HepG2 (cell line): ENCODE measurements at regions not wholly inside any gene's neighbourhood (a gene's known extent, or its start where the extent isn't known, plus 50 kb on each side); places are given as distances from the start of the nearest gene placed in this dataset.

Experiments used
- ATAC-seq: fragments of 200-7000 bp; cut with Tn5 transposase; 3 replicates; pipeline ENCODE4 v1.9.1; 2020; ENCODE audit warnings: mild to moderate bottlenecking, moderate library complexity
- BruUV-seq: library from RNA; stranded (reverse); fragments of 400-500 nt; replicated peaks from 2 replicates; lab custom pipeline; 2021; lab: Mats Ljungman, UMichigan
- CTCF ChIA-PET: fragments of 300-600 bp; formaldehyde crosslinking; extraction: SDS; loops from one replicate; lab custom pipeline; 2021; ENCODE audit warnings: low total read pairs, inconsistent platforms, low intra/inter-chr PET ratio; lab: Yijun Ruan, JAX
- POLR2A ChIA-PET: fragments of 350-600 bp; sonication (Branson Sonifier 250); formaldehyde crosslinking; loops from one replicate; lab custom pipeline; 2020; ENCODE audit warnings: antibody characterized with exemption, inconsistent platforms; lab: Yijun Ruan, JAX
- DNase-seq: peaks from one replicate; pipeline ENCODE4 v3.0.0-alpha.2; 2015; ENCODE audit warnings: low spot score
- FAIRE-seq: peaks from 3 replicates; lab custom pipeline; 2011; peaks lifted over from hg19 to GRCh38; lab: Jason Lieb, UNC
- H2AFZ ChIP-seq: one replicate; pipeline ENCODE4 v1.6.1; 2011; ENCODE audit warnings: low read length, inconsistent platforms
- H3K27ac ChIP-seq: fragments of 300-600 bp; 3 replicates; pipeline ENCODE4 v1.8.0; 2011; ENCODE audit warnings: mixed run types, mild to moderate bottlenecking, mixed read lengths, low read length, inconsistent platforms; ENCODE audit not compliant: insufficient read depth; ENCODE audit errors: extremely low read length
- H3K27me3 ChIP-seq, 2 experiments: fragments of 200-600 bp in 1 of 2; 2 replicates in 1 of 2; 3 replicates in 1 of 2; pipeline versions ENCODE4 v1.6.0 to v1.8.0; 2011; ENCODE audit warnings: low read length in 2 of 2, mild to moderate bottlenecking in 2 of 2, moderate library complexity in 2 of 2, inconsistent platforms in 1 of 2; ENCODE audit not compliant: insufficient read depth in 2 of 2, control insufficient read depth in 1 of 2
- H3K36me3 ChIP-seq, 2 experiments: fragments of 200-600 bp in 1 of 2; replicated peaks in 1 of 2; 2 replicates in 1 of 2; 3 replicates in 1 of 2; pipeline versions ENCODE4 v1.5.1 to v1.8.0; 2011; ENCODE audit warnings: low read length in 2 of 2, inconsistent platforms in 1 of 2; ENCODE audit not compliant: insufficient read depth in 2 of 2, control insufficient read depth in 1 of 2
- H3K4me1 ChIP-seq: 2 replicates; pipeline ENCODE4 v1.5.1; 2012; ENCODE audit warnings: low read length, inconsistent platforms; ENCODE audit not compliant: insufficient read depth
- H3K4me2 ChIP-seq: 2 replicates; pipeline ENCODE4 v1.6.0; 2011; ENCODE audit warnings: low read depth, low read length, inconsistent platforms
- H3K4me3 ChIP-seq, 3 experiments: fragments of 200-600 bp in 1 of 3; sonication (generic), shearing (Covaris generic) in 1 of 3; replicated peaks in 1 of 3; 2 replicates each; pipeline ENCODE4 v1.5.1; 2011 to 2016; ENCODE audit warnings: low read length in 3 of 3, inconsistent platforms in 2 of 3, low read depth in 2 of 3, mild to moderate bottlenecking in 2 of 3, control low read depth in 1 of 3, mixed read lengths in 1 of 3; ENCODE audit not compliant: insufficient read depth in 1 of 3
- H3K79me2 ChIP-seq: one replicate; pipeline ENCODE4 v1.6.1; 2011; ENCODE audit warnings: low read length, inconsistent platforms; ENCODE audit not compliant: insufficient read depth
- H3K9ac ChIP-seq: 2 replicates; pipeline ENCODE4 v1.6.0; 2011; ENCODE audit warnings: mild to moderate bottlenecking, low read depth, low read length, inconsistent platforms; ENCODE audit not compliant: insufficient read depth
- H3K9me3 ChIP-seq: 2 replicates; pipeline ENCODE4 v1.5.1; 2012; ENCODE audit warnings: mild to moderate bottlenecking, low read length
- H4K20me1 ChIP-seq: 2 replicates; pipeline ENCODE4 v1.6.0; 2011; ENCODE audit warnings: inconsistent platforms, mild to moderate bottlenecking, low read length, moderate library complexity; ENCODE audit not compliant: insufficient read depth
- KDM6A ChIP-seq: IDR thresholded peaks from 2 replicates; pipeline ENCODE4 v1.6.1; 2016; ENCODE audit warnings: low read depth
- MBNL3 ChIP-seq: fragments of 250-450 bp; sonication (Bioruptor Pico); conservative IDR thresholded peaks from 2 replicates; pipeline ENCODE4 v1.8.0; 2022; ENCODE audit warnings: mild to moderate bottlenecking, inconsistent platforms
- PAWR ChIP-seq: sonication (generic); formaldehyde crosslinking; IDR thresholded peaks from 2 replicates; pipeline ENCODE4 v1.4.0; 2020; ENCODE audit warnings: missing genetic modification reagents, mild to moderate bottlenecking, borderline replicate concordance
- ZNF660 ChIP-seq: sonication (generic); formaldehyde crosslinking; IDR thresholded peaks from 2 replicates; pipeline ENCODE4 v1.5.1; 2020; ENCODE audit warnings: mild to moderate bottlenecking, low read depth, missing genetic modification reagents, borderline replicate concordance
- ZNF670 ChIP-seq: sonication (generic); formaldehyde crosslinking; IDR thresholded peaks from 2 replicates; pipeline ENCODE4 v1.8.0; 2022; ENCODE audit warnings: mild to moderate bottlenecking, missing genetic modification reagents, borderline replicate concordance
- ZNF839 ChIP-seq: sonication (generic); formaldehyde crosslinking; IDR thresholded peaks from 2 replicates; pipeline ENCODE4 v1.4.0; 2020; ENCODE audit warnings: missing genetic modification reagents, mild to moderate bottlenecking, borderline replicate concordance
- WGBS: methylation state at CpG from one replicate; pipeline ENCODE4 v1.1.6; 2017; ENCODE audit warnings: low lambda C conversion rate; 5-methylcytosine and 5-hydroxymethylcytosine counted together
- in situ Hi-C: cut with HindIII; loops from 2 replicates; pipeline ENCODE4 v1.10.0; 2017; ENCODE audit warnings: low pct_unique_long_range_greater_than_20kb; ENCODE audit not compliant: extremely low pct_ligation_motif_present
- intact Hi-C: fragments of 100-400 bp; cut with micrococcal nuclease; formaldehyde crosslinking; loops from one replicate; pipeline ENCODE4 v1.10.0; 2022; ENCODE audit not compliant: unreplicated experiment
- TF ChIP-seq, protein P1 (sequence below): sonication (generic); formaldehyde crosslinking; IDR thresholded peaks from 2 replicates; pipeline ENCODE4; 2020; ENCODE audit warnings: missing genetic modification reagents, mild to moderate bottlenecking, borderline replicate concordance

GRCh38 chr16:7992616-7993015 lies 597.7 kb downstream of the TMEM114 start:
- in situ Hi-C loops (no loop called here), intact Hi-C loops (no loop called here)
- ChIA-PET CTCF (no interaction called here), POLR2A (no interaction called here)
- H3K27ac ChIP-seq, result no peak overlapping the region
- no peak overlapping the region for H3K4me3 ChIP-seq
- H3K79me2 ChIP-seq, result no peaks in the 10 kb centered on the region
- H3K27me3 ChIP-seq, result no peaks in the 10 kb centered on the region
- DNase-seq (no peak), ATAC-seq (no peak), FAIRE-seq (no peak)
- no peak overlapping the region for H2AFZ ChIP-seq
- H3K9me3 ChIP-seq, result no peaks in the 10 kb centered on the region
- no peak overlapping the region for H3K4me2 ChIP-seq
- H3K36me3 ChIP-seq, result no peaks in the 10 kb centered on the region
- 7% methylated on average over 3 of the region's 3 CpGs for WGBS
- TF ChIP-seq, protein P1, sequence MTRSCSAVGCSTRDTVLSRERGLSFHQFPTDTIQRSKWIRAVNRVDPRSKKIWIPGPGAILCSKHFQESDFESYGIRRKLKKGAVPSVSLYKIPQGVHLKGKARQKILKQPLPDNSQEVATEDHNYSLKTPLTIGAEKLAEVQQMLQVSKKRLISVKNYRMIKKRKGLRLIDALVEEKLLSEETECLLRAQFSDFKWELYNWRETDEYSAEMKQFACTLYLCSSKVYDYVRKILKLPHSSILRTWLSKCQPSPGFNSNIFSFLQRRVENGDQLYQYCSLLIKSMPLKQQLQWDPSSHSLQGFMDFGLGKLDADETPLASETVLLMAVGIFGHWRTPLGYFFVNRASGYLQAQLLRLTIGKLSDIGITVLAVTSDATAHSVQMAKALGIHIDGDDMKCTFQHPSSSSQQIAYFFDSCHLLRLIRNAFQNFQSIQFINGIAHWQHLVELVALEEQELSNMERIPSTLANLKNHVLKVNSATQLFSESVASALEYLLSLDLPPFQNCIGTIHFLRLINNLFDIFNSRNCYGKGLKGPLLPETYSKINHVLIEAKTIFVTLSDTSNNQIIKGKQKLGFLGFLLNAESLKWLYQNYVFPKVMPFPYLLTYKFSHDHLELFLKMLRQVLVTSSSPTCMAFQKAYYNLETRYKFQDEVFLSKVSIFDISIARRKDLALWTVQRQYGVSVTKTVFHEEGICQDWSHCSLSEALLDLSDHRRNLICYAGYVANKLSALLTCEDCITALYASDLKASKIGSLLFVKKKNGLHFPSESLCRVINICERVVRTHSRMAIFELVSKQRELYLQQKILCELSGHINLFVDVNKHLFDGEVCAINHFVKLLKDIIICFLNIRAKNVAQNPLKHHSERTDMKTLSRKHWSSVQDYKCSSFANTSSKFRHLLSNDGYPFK (CRISPR knock-in tag), result no peak
- TF ChIP-seq KDM6A (CRISPR knock-in tag) (no peak), ZNF839 (CRISPR knock-in tag) (no peak), MBNL3 (no peak), ZNF670 (no peak), PAWR (CRISPR knock-in tag) (no peak), ZNF660 (no peak)
- no peak overlapping the region for H3K9ac ChIP-seq
- no TSS peak for BruUV-seq
- no peaks in the 10 kb centered on the region for H4K20me1 ChIP-seq
- H3K4me1 ChIP-seq, result no peaks in the 10 kb centered on the region
